IPS-20b (cell line): ENCODE measurements at regions not wholly inside any gene's neighbourhood (a gene's known extent, or its start where the extent isn't known, plus 50 kb on each side); places are given as distances from the start of the nearest gene placed in this dataset.

Experiments used
- H3K27ac ChIP-seq: one replicate; pipeline ENCODE4 v1.5.1; 2013; ENCODE audit warnings: low read length
- H3K27me3 ChIP-seq: 2 replicates; pipeline ENCODE4 v1.6.1; 2013; ENCODE audit warnings: mild to moderate bottlenecking, low read length, inconsistent platforms; ENCODE audit not compliant: insufficient read depth
- H3K36me3 ChIP-seq: 2 replicates; pipeline ENCODE4 v1.6.1; 2013; ENCODE audit warnings: low read depth, mild to moderate bottlenecking, inconsistent platforms, low read length, moderate library complexity; ENCODE audit not compliant: insufficient read depth
- H3K4me1 ChIP-seq: 2 replicates; pipeline ENCODE4 v1.6.1; 2013; ENCODE audit warnings: mild to moderate bottlenecking, control low read depth, inconsistent platforms, low read length, moderate library complexity; ENCODE audit not compliant: insufficient read depth
- H3K4me3 ChIP-seq: 2 replicates; pipeline ENCODE4 v1.5.1; 2013; ENCODE audit warnings: mild to moderate bottlenecking, low read length, inconsistent platforms
- H3K9ac ChIP-seq: 2 replicates; pipeline ENCODE4 v1.6.1; 2013; ENCODE audit warnings: low read depth, mild to moderate bottlenecking, inconsistent platforms, low read length, moderate library complexity
- H3K9me3 ChIP-seq: 2 replicates; pipeline ENCODE4 v1.6.1; 2013; ENCODE audit warnings: mild to moderate bottlenecking, low read depth, low read length, inconsistent platforms; ENCODE audit not compliant: insufficient read depth

GRCh38 chr1:232310541-232310940 is 319.4 kb downstream of the SIPA1L2 start:
- Histone ChIP-seq H3K4me3 (no peak overlapping the region), H3K27me3 (no peaks in the 10 kb centered on the region), H3K9ac (no peak overlapping the region), H3K27ac (no peak overlapping the region), H3K4me1 (peaks cover 10% of the 10 kb centered on the region; the same call in 1 of the 2 replicates), H3K36me3 (no peaks in the 10 kb centered on the region), H3K9me3 (peaks cover 6% of the 10 kb centered on the region; the same call in 1 of the 2 replicates)

GRCh38 chr1:232308616-232309015 is 321.3 kb downstream of the SIPA1L2 start:
- H3K9me3 ChIP-seq = peaks cover 6% of the 10 kb centered on the region; the same call in 1 of the 2 replicates
- H3K36me3 ChIP-seq = no peaks in the 10 kb centered on the region
- H3K4me3 ChIP-seq = no peak overlapping the region
- no peak overlapping the region for H3K27ac ChIP-seq
- H3K4me1 ChIP-seq = peaks cover 10% of the 10 kb centered on the region; the same call in 1 of the 2 replicates
- no peak overlapping the region for H3K9ac ChIP-seq
- no peaks in the 10 kb centered on the region for H3K27me3 ChIP-seq

DNA sequence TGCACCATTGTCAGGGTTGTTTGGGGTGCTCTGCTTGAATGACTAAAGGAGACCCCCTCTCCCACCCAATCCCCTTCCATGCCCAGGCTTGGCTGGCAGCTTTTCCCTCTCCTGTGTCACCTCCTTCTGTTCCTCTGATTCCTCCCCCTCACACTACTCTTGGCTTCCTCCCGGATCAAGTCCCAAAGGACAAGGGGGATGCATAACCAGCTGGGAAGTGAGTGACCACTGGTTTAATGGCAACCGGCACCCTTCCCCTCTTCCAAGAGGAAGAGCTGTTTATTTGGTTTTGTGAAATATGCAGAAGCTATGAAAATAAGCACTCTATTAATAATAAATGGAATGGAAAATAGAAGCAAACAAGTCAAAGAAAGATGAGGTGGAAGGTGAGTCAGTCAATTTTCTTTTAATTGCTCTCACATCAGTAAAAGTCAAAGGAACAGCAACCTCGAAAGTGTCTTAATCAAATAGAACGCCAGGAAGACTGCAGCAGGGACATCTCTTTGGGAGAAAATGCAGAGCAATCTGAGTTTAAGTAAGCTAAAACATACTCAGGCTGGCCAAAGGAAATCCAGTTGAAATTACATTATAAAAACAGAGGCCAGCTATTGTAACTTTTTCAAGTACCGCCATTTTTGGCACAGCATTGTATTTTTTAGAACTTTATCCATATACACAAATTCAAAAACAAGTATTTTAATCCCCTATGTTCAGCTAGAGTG is 322.5 kb downstream of the SIPA1L2 start:
- H3K4me1 ChIP-seq = peaks cover 10% of the 10 kb centered on the region; the same call in 1 of the 2 replicates
- H3K9ac ChIP-seq = no peak overlapping the region
- no peak overlapping the region for H3K27ac ChIP-seq
- no peaks in the 10 kb centered on the region for H3K9me3 ChIP-seq
- no peak overlapping the region for H3K4me3 ChIP-seq
- no peaks in the 10 kb centered on the region for H3K27me3 ChIP-seq
- H3K36me3 ChIP-seq = no peaks in the 10 kb centered on the region

DNA sequence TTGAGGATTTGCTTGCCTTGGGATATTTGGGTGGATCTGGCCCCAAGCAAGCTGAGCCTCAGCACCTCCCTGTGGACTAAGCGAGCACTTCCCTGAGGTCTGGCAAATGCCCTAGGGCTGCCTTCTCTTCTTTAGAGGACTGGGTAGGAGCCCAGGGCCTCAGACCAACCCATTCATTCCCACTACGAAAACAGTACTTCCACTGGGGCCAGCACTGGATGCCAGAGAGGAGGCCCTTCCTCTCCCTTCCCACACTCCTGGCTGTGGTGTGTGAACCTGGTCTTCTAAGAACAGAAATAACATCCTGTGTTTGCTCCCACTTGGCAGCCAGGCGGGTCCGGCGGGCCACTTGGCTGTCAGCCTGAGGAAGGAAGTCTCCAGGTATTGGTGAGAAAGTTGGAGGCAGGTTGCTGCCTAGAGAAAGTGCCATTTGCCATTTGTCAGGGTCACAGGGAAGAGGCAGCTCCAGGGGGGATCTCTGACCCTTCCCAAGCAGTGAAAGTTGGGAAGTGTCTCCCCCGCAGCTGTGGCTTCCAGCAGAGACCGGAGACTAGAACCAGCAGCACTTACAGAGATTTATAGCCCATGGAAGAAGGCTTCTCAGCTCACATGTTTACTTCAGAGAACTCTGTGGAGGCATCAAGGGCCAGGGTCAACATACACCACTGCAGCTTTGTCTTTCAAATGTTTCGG is 323.5 kb downstream of the SIPA1L2 start:
- Histone ChIP-seq H3K4me3 (no peak overlapping the region), H3K27me3 (no peaks in the 10 kb centered on the region), H3K36me3 (no peaks in the 10 kb centered on the region), H3K9ac (no peak overlapping the region), H3K9me3 (no peaks in the 10 kb centered on the region), H3K4me1 (peaks cover 10% of the 10 kb centered on the region; the same call in 1 of the 2 replicates), H3K27ac (no peak overlapping the region)

- no peaks in the 10 kb centered on the region for H3K27me3 ChIP-seq
- H3K9me3 ChIP-seq = no peaks in the 10 kb centered on the region
- no peak overlapping the region for H3K4me3 ChIP-seq
- peaks cover 10% of the 10 kb centered on the region; the same call in 1 of the 2 replicates for H3K4me1 ChIP-seq
- no peaks in the 10 kb centered on the region for H3K36me3 ChIP-seq
- H3K27ac ChIP-seq = no peak overlapping the region
- no peak overlapping the region for H3K9ac ChIP-seq
Measured at GRCh38 chr1:232305050-232305449, 324.9 kb downstream of the SIPA1L2 start.

DNA sequence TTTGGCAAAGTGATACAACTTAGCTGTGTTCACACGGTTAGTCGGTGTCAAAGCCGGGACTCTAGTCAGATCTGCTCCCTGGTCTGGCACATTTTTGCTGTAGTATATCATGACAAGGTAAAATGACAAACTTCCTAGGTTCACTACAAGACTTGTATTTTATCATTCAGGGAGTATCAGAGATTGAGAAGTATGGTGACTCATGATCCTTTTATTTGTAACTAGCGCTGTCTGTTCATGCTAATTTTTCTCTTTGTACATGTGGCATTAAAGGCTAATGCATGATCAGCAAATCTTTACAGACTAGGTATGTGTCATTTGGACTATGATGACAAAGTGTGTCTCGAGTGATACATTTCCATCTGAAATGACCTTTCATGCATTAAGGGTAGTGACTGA is 326.7 kb downstream of the SIPA1L2 start:
- Histone ChIP-seq H3K4me3 (no peak overlapping the region), H3K4me1 (peaks cover 10% of the 10 kb centered on the region; the same call in 1 of the 2 replicates), H3K27me3 (no peaks in the 10 kb centered on the region), H3K27ac (no peak overlapping the region), H3K36me3 (no peaks in the 10 kb centered on the region), H3K9ac (no peak overlapping the region), H3K9me3 (no peaks in the 10 kb centered on the region)

DNA sequence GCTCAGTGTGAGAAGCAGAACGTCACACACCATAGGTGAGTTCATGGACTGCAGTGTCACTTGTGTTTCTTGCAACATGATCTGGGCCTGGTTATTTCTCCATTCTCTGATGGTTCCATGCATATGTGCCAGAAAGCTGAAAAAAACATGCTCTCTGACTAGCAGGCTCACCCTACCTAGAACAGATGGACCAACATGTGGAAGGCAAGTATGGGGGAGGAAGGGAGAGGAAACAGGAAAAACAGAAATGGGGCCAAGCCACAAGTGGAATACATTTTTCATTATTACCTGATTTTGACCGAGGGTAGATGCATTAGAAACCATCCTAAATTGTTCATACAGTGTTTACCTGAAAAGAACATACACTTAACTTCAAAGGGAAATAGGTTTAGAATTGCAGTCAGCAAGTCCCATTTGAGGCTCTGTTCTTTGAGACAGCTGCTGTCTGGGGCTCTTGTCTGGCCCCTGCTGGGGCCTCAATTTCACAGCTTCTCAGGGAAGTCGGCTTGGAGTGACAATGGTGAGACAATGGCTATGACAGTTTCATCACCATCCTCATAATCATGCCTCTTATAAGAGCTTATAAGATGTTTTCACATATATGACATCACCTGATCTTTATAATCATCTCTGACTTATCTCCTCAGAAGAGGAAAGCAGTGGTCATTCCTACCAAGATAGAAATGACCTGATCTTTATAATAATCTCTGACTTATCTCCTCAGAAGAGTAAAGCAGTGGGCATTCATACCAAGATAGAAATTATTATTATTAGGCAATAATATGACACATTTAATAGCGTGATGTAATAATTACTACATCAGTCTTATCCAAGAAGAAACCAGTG is 327.3 kb downstream of the SIPA1L2 start:
- no peak overlapping the region for H3K9ac ChIP-seq
- H3K4me1 ChIP-seq = peaks cover 10% of the 10 kb centered on the region; the same call in 1 of the 2 replicates
- H3K9me3 ChIP-seq = no peaks in the 10 kb centered on the region
- no peaks in the 10 kb centered on the region for H3K36me3 ChIP-seq
- H3K4me3 ChIP-seq = no peak overlapping the region
- H3K27me3 ChIP-seq = no peaks in the 10 kb centered on the region
- H3K27ac ChIP-seq = no peak overlapping the region

GRCh38 chr1:232301246-232301645 is 328.7 kb downstream of the SIPA1L2 start:
- no peaks in the 10 kb centered on the region for H3K36me3 ChIP-seq
- H3K9ac ChIP-seq = no peak overlapping the region
- H3K4me1 ChIP-seq = no peaks in the 10 kb centered on the region; the same call in 1 of the 2 replicates
- no peaks in the 10 kb centered on the region for H3K27me3 ChIP-seq
- no peak overlapping the region for H3K27ac ChIP-seq
- H3K9me3 ChIP-seq = no peaks in the 10 kb centered on the region
- H3K4me3 ChIP-seq = no peak overlapping the region

DNA sequence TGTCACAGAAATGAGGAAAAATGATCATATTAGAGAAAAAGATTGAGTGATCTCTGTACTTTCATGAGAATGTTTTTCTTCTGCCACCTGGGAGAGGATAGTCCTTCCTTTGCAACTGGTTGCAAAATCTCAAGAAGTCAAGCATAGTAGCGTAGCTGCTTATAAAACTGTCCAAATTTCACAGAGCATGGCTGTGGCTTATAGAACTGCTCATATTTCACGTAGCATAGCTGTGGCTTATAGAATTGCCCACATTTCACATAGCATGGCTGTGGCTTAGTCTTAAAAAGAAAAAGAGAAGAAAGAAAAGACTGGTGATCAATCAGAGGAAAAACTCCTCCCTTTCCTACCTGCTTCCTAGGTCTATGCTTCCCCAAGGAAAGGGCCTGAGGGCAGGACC is 329.5 kb downstream of the SIPA1L2 start:
- no peaks in the 10 kb centered on the region for H3K9me3 ChIP-seq
- no peak overlapping the region for H3K9ac ChIP-seq
- no peaks in the 10 kb centered on the region for H3K36me3 ChIP-seq
- no peaks in the 10 kb centered on the region for H3K27me3 ChIP-seq
- H3K27ac ChIP-seq = no peak overlapping the region
- H3K4me3 ChIP-seq = no peak overlapping the region
- no peaks in the 10 kb centered on the region; the same call in 1 of the 2 replicates for H3K4me1 ChIP-seq

DNA sequence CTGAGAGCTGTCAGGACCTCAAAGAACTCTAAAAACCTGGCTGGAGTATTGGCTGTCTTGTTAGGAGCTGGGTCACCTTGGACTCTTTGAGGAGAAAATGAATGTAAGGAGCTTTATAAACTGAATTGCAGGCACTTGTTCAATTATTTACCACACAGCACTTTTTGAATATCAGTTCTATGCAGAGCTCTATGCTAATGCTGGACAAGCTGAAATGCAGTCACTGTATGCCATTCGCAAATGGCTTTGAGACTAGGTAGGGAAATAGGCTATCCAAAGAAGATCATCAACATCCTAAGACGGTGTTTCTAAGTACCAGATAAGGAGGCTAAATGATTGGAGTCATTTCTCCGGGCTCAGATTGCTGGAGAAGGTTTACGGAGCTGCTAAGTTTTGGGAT is 333.5 kb downstream of the SIPA1L2 start:
- Histone ChIP-seq H3K9ac (no peak overlapping the region), H3K4me1 (no peaks in the 10 kb centered on the region), H3K4me3 (no peak overlapping the region), H3K27me3 (no peaks in the 10 kb centered on the region), H3K27ac (no peak overlapping the region), H3K36me3 (no peaks in the 10 kb centered on the region), H3K9me3 (no peaks in the 10 kb centered on the region)

GRCh38 chr1:232293361-232293760 is 336.6 kb downstream of the SIPA1L2 start:
- H3K27me3 ChIP-seq = no peaks in the 10 kb centered on the region
- no peak overlapping the region for H3K27ac ChIP-seq
- no peaks in the 10 kb centered on the region for H3K9me3 ChIP-seq
- H3K4me1 ChIP-seq = no peaks in the 10 kb centered on the region
- H3K9ac ChIP-seq = no peak overlapping the region
- H3K4me3 ChIP-seq = no peak overlapping the region
- H3K36me3 ChIP-seq = no peaks in the 10 kb centered on the region
